GM04504 (cell line): ENCODE measurements at regions not wholly inside any gene's neighbourhood (a gene's known extent, or its start where the extent isn't known, plus 50 kb on each side); places are given as distances from the start of the nearest gene placed in this dataset.

Experiments used
- DNase-seq: peaks from one replicate; pipeline ENCODE4 v3.0.0-alpha.2; 2012; ENCODE audit warnings: low read depth

- no peak for DNase-seq
These were observed 2788.4 kb downstream of the PCDH9 start for GRCh38 chr13:64441740-64442139.

GRCh38 chr13:64438084-64438483 lies 2792.1 kb downstream of the PCDH9 start:
- no peak for DNase-seq

GRCh38 chr13:64429691-64430090 lies 2800.4 kb downstream of the PCDH9 start:
- DNase-seq, result no peak

GRCh38 chr13:64428196-64428595 lies 2801.9 kb downstream of the PCDH9 start:
- peak; percentile 74 for DNase-seq

- DNase-seq, result no peak
These were observed 2806.7 kb downstream of the PCDH9 start for GRCh38 chr13:64423467-64423866.

GRCh38 chr13:64420181-64420580 lies 2810.0 kb downstream of the PCDH9 start:
- DNase-seq, result no peak

GRCh38 chr13:64417581-64417980 lies 2812.6 kb downstream of the PCDH9 start:
- no peak for DNase-seq

GRCh38 chr13:64414381-64414780 lies 2815.8 kb downstream of the PCDH9 start:
- no peak for DNase-seq

- no peak for DNase-seq
These were observed 2816.6 kb downstream of the PCDH9 start for GRCh38 chr13:64413529-64413928.

- no peak for DNase-seq
These were observed 2819.7 kb downstream of the PCDH9 start for GRCh38 chr13:64410276-64411053.

GRCh38 chr13:64397701-64398100 lies 2832.4 kb downstream of the PCDH9 start:
- peak; percentile 3 for DNase-seq

GRCh38 chr13:64377606-64378005 lies 2852.5 kb downstream of the PCDH9 start:
- no peak for DNase-seq

- no peak for DNase-seq
These were observed 2858.7 kb downstream of the PCDH9 start for GRCh38 chr13:64371461-64371860.

- no peak for DNase-seq
These were observed 2859.1 kb downstream of the PCDH9 start for GRCh38 chr13:64371045-64371444.

GRCh38 chr13:64369121-64369520 lies 2861.0 kb downstream of the PCDH9 start:
- DNase-seq, result no peak

- DNase-seq, result no peak
These were observed 2867.6 kb downstream of the PCDH9 start for GRCh38 chr13:64362564-64362963.

- DNase-seq, result peak; percentile 22
These were observed 2882.5 kb downstream of the PCDH9 start for GRCh38 chr13:64347664-64348063.

GRCh38 chr13:64339373-64340063 lies 2890.6 kb downstream of the PCDH9 start:
- no peak for DNase-seq

- no peak for DNase-seq
These were observed 2891.5 kb downstream of the PCDH9 start for GRCh38 chr13:64338671-64339070.

GRCh38 chr13:64333888-64334287 lies 2896.2 kb downstream of the PCDH9 start:
- no peak for DNase-seq

- no peak for DNase-seq
These were observed 2898.1 kb downstream of the PCDH9 start for GRCh38 chr13:64332048-64332447.

- DNase-seq, result no peak
These were observed 2902.5 kb downstream of the PCDH9 start for GRCh38 chr13:64327505-64328194.

GRCh38 chr13:64314331-64314730 lies 2898.7 kb upstream of the PCDH20 start:
- no peak for DNase-seq
